GM19463 (cell line): ENCODE measurements at regions not wholly inside any gene's neighbourhood (a gene's known extent, or its start where the extent isn't known, plus 50 kb on each side); places are given as distances from the start of the nearest gene placed in this dataset.

Experiments
- ATAC-seq: cut with Tn5 transposase; IDR thresholded peaks from one replicate; pipeline ENCODE4 v1.9.1; 2021; ENCODE audit warnings: mild to moderate bottlenecking, moderate library complexity; ENCODE audit not compliant: unreplicated experiment

DNA sequence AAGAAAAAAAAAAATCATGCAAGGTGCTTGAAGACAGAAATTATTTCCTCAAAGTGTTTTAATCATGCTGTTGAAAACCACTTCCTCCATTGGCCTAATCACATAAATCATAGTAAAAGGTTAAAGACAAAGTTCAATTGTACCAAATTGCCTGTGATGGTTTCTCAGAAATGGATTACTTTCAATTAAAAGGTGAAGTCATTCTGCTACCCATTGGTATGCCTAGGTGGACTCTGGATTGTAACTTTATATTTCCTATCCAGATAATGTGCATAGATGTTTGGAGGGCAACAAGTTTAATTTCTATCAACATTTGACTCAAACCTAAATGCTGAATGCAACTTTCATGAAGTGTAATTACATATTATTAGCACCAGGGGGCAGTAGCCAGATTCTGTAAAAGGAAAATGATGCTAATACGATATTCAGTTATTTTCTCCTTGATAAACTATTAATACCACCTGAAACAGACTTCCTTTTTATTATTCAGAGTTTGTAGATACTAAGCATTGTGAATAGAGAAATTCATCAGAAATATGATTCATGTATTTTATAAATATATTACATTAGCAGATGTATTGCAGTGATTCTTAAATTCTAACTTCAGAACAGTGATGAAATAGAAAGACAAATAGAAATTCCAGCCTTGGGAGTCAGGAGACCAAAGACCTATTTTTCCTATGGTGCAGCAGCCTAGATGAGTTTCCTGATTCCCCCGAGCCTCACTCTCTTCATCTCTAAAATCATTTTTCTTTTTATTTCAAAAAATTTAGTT lies 148.2 kb downstream of the CAAP1 start:
- ATAC-seq: no peak

DNA sequence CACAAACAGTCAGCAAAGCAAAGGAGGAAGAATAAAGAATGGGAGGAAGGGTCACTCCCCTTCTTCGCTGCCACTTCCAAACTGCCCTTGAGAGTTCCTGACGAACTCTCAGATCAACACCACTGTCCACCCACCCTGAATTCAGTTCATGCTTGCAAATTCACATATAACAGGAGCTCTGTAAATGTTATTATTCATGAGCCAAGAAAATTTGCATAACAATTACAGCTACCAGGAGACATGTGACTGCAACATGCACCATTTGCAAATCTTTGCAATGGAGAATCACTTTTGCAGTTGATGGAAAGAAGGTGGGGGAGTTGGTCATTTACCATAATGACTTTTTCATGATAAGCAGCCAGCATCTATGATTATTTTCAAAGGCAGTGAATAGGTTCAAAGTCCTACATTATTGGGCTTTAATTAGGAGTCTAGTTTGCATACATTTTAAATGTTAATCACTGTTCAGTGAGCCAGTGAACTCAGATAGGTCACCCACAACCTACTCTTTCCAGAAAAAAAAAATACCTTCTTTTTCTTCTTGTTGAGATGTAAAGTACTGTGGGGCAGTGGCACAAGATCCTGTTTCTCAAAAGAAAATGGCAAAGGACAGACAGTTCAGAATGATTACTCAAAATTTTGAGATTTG lies 149.7 kb downstream of the CAAP1 start:
- no peak for ATAC-seq

DNA sequence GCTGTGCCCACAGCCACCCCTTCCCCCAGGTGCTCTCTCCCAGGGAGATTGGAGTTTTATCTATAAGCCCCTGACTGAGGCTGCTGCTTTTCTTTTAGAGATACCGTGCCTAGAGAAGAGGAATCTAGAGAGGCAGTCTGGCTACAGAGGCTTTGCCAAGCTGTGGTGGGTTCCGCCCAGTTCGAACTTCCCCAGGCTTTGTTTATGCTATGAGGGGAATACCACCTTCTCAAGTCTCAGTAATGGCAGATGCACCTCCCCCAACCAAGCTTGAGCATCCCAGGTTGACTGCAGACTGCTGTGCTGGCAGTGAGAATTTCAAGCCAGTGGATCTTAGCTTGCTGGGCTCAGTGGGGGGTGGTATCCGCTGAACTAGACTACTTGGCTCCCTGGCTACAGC lies 157.4 kb downstream of the CAAP1 start:
- no peak for ATAC-seq

DNA sequence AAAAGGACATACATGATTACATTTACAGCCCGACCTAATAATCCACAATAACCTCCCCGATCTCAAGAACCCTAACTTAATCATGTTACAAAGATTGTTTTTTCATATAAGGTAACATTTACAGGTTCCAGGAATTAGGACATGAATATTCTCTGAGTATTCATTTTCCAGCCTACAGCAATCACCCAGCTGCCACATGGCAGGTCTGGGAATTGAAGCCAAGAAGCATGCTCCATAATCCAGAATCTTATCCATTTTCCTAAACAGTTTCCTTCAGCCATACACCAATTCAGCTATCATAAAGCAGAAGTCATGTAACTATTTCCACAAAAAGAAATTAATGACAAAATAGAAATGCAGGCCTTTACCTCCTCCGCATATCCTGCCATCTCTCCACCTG lies 163.4 kb downstream of the CAAP1 start:
- no peak for ATAC-seq

DNA sequence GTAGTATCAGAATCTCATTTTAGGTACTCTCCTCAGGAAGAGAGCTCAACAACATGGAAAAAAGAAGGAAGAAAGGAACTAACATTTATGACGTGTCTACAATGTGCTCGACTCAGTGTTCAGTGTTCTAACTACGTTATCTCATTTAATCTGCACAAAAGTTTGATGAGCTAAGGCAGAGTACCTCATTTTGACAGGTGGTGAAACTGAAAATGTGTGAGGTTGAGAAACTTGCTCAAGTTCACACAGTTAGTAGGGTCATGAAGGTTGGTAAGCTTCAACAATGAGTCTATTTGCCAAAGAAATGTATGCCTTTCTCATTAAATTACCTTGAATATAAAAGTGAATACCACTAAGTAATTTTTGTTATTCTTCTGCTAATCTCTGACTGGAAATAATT lies 165.1 kb downstream of the CAAP1 start:
- ATAC-seq: no peak

DNA sequence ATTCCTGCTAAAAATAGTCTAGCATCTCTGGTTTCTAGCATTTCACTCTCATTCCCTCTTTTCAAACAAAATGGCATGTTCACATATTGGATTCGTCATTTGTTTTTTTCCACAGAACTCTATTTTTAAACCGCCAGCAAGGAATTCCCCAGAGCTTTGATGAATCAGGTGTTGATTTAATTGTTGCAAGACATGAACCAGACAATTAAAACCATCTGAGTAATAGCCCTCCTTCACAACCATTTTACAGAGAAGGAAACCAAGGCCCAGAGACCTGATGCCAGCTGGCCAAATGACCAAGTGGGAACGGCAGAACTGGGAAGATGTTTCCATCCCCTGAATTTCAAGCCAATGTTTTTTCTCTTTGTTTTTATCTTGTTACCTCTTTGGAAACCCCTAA lies 167.0 kb downstream of the CAAP1 start:
- no peak for ATAC-seq

DNA sequence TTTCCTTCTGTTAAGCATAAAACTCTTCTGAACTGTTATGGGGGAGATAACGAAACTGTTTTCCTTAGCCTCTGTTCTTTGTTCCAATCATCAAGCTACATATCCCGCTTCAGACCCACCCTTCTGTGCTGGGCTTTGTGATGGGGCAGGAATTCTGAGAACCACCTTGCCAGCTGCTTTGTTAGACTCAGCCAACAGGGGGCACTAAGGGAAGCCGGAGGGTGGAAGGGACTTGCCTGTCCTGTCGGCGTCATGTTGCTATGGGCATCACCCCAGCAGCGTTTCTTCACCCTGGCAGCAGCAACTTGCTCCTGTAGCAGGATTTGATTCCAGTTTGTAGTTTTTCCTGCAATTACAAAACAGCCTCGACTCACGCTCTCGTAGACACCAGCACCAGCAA lies 169.1 kb downstream of the CAAP1 start:
- ATAC-seq: peak; percentile 72

DNA sequence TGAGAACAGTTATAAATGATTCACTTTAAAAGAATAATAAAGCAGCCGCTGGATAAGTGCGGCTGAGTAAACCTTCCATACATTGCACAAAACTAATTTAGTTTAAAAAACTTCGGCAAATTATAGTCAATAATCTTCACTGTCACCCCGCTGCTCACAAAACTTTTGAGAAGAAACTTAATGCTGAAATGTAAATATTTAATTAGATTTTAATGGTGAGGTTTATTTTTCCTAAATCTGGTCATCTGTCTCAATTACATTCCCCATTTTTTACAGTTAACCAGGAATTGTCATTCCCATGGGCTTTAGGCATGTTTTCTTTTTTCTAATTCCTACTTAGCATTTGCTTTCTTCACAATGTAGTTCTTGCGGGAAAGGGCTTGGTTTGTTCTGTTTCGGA lies 169.8 kb downstream of the CAAP1 start:
- ATAC-seq: no peak

DNA sequence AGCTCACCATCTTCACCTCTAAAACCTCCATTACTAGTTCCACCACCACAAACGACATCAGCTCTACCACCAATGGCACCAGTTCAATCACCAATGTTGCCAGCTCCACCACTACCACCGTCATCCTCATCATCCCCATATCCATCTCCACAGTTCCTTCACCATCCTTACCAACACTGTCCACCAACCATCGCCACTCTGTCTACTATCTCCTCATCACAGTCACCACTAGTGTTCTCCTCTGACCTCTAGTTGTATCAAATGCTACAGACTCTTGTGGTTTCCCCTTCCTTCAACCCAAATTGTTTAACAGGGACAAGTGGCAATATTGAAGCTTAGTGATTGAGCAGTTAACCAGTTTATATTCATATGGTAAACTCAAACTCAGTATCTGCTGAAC lies 182.6 kb downstream of the CAAP1 start:
- ATAC-seq: no peak

DNA sequence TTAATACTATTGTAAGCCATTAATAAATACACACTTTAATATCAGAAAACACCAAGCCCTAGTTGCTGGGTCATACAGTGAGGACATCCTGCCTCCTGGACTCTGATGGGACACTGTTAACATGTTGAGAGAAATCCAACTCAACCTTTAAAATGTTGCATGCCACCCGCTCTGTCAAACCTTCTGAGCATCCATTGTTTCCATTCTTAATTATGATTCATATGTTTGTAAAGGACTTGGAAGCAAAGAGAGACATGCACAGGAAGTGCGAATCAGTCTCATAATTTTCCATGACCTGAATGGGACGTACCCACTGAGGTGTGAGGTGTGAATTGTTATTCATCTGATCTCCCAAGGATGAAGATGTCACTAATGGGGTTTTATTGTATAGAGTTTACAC lies 186.4 kb downstream of the CAAP1 start:
- ATAC-seq: no peak

DNA sequence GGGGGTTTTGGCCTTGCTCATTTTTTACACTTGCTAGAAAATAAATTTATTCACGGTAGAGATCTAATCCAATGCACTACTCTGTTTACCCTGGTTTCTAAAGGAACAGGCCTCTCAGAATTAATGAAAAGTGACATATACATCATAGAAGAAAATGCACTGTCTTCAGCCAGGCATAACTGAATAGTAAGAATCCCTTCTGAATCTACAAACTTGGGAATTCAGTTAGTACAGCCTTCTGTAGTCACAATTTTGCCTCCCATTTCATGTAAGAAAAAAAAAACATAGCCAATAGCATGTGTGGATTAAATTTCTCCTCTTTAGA lies 197.3 kb downstream of the CAAP1 start:
- ATAC-seq: no peak

DNA sequence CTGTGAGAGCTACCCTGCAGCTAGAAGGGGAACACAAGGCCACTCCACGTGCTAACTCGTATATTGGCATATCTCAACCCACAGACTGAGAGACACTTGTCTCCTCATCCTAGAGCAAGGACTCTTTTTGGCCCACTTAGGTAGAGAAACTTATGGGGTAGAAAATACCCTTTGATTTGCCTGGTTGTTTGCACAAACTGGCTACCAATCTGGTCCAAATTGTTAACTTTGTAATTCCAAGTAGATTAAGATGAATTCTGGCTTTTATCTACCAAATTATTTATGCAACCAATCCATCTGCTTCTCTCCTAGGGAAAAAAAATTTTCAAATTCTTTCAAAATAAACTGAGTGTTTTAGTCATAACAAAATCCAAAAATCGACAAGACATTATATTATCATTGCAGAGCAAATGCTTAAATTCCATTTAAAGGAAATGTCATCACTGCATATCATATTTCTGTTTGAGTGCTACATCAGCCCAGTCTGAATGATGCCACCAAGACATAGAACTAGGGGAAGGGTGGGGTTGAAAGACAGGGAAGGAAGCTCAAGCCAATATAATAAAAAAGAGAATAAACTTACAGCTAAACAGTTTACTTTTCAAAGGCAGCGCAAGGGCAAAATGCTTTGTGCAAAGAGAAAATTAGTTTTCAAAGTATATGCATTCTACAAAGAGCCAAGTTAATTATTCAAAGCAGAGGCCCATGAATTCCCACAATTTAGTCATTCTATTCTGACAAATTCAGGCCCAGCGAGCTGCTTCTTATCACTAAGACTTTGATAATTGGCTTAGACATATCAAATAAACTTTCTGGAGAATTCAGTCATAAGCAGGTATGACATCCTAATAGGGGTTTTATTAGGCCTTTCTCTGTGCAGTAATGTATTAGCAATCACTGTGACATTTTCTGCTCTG lies 198.0 kb downstream of the CAAP1 start:
- no peak for ATAC-seq

DNA sequence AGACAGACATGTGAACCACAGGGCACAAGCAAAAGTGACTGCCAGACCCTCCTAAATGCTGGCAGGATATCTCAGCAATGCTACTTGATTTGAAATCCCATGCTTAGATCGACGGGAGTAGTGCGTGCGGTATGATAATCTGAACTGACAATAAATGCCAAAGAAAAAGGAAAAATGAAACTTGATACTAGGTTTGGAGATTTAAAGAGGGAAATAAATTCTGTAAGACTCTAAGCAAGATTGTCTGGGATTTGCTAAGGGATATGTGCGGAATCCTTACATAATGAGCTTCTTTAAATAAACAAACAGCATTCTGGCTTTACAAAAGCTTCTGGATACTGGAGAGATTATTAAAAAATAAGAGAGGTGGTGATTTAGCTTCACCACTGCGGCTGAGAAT lies 203.6 kb downstream of the CAAP1 start:
- ATAC-seq: no peak

DNA sequence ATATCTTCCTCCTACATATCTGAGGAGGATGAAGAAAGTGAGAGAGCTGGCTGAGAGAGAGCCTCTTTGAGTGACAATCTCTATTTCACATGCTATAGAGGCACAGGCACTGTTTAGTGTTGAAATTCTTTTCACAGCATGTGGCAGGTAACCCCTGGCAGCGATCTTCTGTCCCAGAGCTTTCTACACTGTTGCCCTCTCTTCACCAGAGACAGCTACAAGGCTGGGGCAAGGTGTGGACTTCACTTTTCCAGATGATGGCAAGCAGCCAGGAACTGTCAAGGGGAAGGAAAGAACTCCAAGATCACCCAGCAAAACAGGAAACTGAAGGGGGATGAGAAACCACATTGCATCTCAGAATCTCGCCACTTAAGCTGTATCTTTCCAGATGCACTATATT lies 205.2 kb downstream of the CAAP1 start:
- ATAC-seq: no peak

DNA sequence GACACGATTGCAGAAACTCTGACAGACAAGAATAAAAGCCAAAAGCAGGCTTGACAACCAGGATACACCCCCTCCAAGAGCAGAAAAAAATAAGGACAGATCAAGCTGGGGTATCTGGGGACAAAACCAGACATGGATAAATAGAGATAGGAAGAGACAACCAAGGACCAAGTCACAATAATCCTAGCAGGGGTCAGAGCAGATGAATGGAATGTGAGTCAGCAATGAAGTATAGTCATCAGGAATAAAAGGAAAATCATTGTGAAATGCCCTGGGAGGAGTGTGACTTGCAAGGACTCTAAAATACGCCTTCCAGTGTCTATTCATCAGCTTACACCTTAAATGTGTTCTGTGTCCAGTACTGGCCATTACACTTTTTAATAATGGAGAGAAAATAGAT lies 206.8 kb downstream of the CAAP1 start:
- ATAC-seq: no peak

DNA sequence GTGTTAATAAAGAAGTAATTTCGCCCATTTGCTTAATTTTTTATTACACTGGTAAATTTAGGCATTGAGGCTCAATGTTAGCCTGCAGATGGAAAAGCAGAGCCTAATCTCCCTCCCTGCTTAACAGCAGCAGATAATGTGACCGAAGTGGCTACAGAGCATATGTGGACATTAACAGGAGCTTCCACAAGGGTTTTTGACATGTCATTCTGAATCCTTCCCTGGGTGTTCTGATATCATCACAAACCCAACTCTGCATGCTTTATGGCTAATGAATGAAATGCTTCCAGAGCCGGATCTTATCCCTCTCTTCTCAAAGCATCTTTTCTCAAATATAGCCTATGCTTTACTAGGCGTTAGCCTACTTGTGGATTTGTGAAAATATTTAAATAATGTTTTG lies 208.6 kb downstream of the CAAP1 start:
- no peak for ATAC-seq

DNA sequence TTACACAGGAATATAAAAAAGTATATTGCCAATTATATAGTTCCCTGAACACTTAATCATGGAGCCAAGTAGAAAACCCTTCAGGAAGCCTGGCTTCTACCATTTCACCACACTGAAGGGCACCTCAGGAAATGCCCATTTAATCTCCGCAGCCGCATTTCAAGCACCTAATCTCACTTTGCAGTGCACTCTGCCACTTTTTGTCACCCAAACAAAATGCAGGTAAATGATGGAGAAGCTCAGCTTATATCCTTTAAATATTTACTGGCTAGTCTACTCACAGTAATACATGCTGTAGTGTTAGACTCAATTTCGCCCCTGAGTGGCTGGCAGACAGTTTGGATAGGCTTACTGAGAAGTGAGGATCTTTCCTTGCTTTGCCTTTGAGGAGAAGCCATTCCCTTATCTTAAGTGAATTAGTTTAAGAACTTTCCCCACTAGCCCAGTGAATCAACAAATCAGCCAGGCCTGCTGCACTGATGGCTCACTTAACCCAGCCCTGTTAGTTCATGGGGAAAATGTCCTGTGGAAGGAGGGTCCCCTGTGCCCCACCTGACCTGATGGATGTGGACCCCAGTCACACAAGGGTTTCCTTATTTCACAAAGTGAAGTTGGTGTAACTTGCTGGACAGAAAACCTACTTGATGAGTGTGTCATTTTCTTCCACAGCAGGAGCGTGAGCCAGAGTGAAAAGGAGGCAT lies 209.7 kb downstream of the CAAP1 start:
- ATAC-seq: no peak

DNA sequence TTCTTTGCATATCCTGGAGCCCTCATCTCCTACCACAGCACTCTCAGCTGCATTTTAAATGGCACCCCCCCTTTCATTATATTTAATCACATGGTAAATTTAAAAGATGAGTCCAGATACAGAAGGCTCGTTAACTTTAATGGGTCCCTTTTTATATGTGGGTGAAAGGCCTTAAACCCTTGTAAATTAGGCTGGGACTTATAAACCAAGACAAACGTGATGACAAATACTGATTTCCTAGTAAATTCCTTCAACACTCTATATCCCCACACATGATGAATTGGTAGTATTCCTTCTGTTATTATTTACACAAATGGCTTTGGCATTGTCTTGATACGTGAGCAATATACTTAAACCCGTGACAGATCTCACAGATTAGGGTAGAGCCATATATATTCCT lies 210.6 kb downstream of the CAAP1 start:
- no peak for ATAC-seq

DNA sequence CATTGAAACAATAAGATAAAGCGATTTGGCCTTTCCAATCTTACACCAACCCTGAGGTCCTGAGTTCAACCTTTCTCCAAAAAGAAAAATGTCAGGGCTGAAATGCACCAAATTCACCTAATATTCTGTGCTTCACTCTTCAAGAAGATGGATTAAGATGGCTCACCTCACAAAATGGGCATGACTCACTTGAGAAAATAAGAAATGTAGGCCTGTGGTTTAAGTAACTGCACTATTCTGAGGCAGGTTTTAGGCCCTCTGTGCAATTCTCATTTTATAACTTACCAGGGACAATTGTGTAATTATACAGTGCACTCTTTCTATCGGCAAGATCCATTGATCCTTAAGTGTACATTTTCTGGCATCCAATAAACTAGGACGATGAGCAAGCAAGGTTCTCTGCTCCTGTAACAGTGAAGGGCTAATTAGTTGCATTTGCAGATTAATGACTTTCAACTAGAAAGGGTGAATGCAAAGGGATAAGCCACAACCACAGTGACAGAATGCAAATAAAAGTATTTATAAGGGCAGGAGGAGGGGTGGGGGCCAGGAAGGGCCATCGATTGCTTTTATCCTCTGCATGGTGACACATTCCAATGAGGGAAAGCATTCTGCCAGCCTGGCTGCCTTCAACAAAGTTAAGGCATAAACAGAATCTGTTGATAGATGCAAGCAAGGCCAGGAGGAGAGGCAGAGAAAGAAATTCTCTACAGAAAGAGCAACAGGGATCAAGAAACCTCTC lies 214.5 kb downstream of the CAAP1 start:
- no peak for ATAC-seq

DNA sequence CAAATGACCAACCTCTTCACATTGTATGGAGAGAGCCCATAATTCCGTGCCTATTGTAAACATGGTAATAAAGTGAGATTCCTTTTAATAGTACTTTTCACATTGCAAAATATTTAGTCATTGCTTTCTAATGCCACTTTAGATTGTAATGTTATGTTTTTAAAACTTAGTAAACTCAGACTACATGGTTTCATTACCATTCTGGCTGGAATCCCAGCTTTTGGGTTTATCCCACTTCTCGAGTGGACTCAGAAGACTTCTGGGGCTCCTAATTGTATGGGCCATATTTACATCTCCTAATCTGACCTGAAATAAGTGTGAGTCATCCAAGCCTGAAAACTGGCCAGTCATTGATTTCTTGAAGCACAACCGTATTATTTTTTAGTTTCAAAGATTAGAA lies 217.6 kb downstream of the CAAP1 start:
- ATAC-seq: no peak

DNA sequence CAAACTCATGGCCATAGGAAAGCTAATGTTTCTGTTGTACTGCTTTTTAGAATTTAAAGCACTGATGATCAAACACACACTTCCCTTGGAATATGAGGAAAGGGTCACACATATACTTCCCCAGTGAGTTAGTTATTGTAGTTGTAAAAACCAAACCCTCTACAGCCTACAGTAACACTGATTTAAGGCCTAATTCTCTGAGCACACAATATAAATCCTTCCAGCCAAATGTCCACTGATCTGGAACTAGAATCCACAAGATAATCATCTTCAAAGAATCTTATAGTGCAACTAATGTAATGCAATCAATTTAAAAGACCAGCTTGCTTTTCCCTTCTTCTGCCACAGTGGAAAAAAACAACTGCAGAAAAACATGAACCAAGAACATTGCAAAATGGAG lies 219.3 kb downstream of the CAAP1 start:
- ATAC-seq: no peak
